H9 (cell line): ENCODE measurements at regions not wholly inside any gene's neighbourhood (a gene's known extent, or its start where the extent isn't known, plus 50 kb on each side); places are given as distances from the start of the nearest gene placed in this dataset.
A peak's percentile ranks its signal among the peaks of the same experiment; 100 is the strongest.
"Not testable (repeated sequence)": the region's sequence is repeated elsewhere in the genome, so short reads cannot be mapped to it uniquely, and the experiment has no call there.

Experiments used
- DNase-seq: peaks from one replicate; pipeline ENCODE4 v3.0.0-alpha.2; 2017
- H2AFZ ChIP-seq: one replicate; pipeline ENCODE4 v1.6.1; 2013; ENCODE audit warnings: mild to moderate bottlenecking, low read length, control low read depth, moderate library complexity
- H2AK5ac ChIP-seq: 2 replicates; pipeline ENCODE4 v1.6.1; 2013; ENCODE audit warnings: low read length, control low read depth, mixed read lengths; ENCODE audit not compliant: insufficient read length
- H2BK120ac ChIP-seq: one replicate; pipeline ENCODE4 v1.6.1; 2013; ENCODE audit warnings: low read depth, mild to moderate bottlenecking, low read length, control low read depth, inconsistent platforms; ENCODE audit not compliant: poor library complexity, severe bottlenecking
- H2BK12ac ChIP-seq: 2 replicates; pipeline ENCODE4 v1.6.1; 2013; ENCODE audit warnings: low read length, control low read depth, mixed read lengths, low read depth; ENCODE audit not compliant: insufficient read length
- H2BK15ac ChIP-seq: 2 replicates; pipeline ENCODE4 v1.6.1; 2013; ENCODE audit warnings: low read depth, low read length, control low read depth
- H2BK20ac ChIP-seq: one replicate; pipeline ENCODE4 v1.6.1; 2013; ENCODE audit warnings: low read depth, mild to moderate bottlenecking, low read length, control low read depth, inconsistent platforms; ENCODE audit not compliant: poor library complexity, severe bottlenecking
- H2BK5ac ChIP-seq: 2 replicates; pipeline ENCODE4 v1.6.1; 2013; ENCODE audit warnings: low read length, control low read depth, mixed read lengths; ENCODE audit not compliant: insufficient read length
- H3K14ac ChIP-seq: 2 replicates; pipeline ENCODE4 v1.6.1; 2013; ENCODE audit warnings: low read length, control low read depth; ENCODE audit not compliant: insufficient read depth
- H3K18ac ChIP-seq: 2 replicates; pipeline ENCODE4 v1.6.1; 2013; ENCODE audit warnings: low read depth, mild to moderate bottlenecking, mixed read lengths, low read length, control low read depth; ENCODE audit not compliant: insufficient read length
- H3K23ac ChIP-seq: 2 replicates; pipeline ENCODE4 v1.6.1; 2013; ENCODE audit warnings: low read length, control low read depth, mixed read lengths, low read depth; ENCODE audit not compliant: insufficient read length
- H3K23me2 ChIP-seq: 2 replicates; pipeline ENCODE4 v1.6.1; 2013; ENCODE audit warnings: low read depth, mild to moderate bottlenecking, mixed read lengths, low read length, control low read depth; ENCODE audit not compliant: insufficient read length, poor library complexity, severe bottlenecking
- H3K27ac ChIP-seq: 2 replicates; pipeline ENCODE4 v1.5.1; 2013; ENCODE audit warnings: low read length, control low read depth, mixed read lengths, low read depth; ENCODE audit not compliant: insufficient read length
- H3K27me3 ChIP-seq: 2 replicates; pipeline ENCODE4 v1.6.1; 2013; ENCODE audit warnings: low read length, control low read depth, inconsistent platforms; ENCODE audit not compliant: insufficient read depth
- H3K4ac ChIP-seq: 2 replicates; pipeline ENCODE4 v1.6.1; 2013; ENCODE audit warnings: low read depth, mild to moderate bottlenecking, control low read depth, inconsistent platforms, low read length, moderate library complexity
- H3K4me1 ChIP-seq: 2 replicates; pipeline ENCODE4 v1.6.1; 2013; ENCODE audit warnings: low read length, control low read depth, inconsistent platforms; ENCODE audit not compliant: insufficient read depth
- H3K4me2 ChIP-seq: 2 replicates; pipeline ENCODE4 v1.6.1; 2013; ENCODE audit warnings: low read length, control low read depth, mixed read lengths; ENCODE audit not compliant: insufficient read length, insufficient read depth
- H3K56ac ChIP-seq: 2 replicates; pipeline ENCODE4 v1.6.1; 2013; ENCODE audit warnings: low read depth, mild to moderate bottlenecking, mixed read lengths, low read length, control low read depth; ENCODE audit not compliant: insufficient read length
- H3K79me1 ChIP-seq: 2 replicates; pipeline ENCODE4 v1.6.1; 2013; ENCODE audit warnings: low read depth, mild to moderate bottlenecking, moderate library complexity, low read length, control low read depth, inconsistent platforms; ENCODE audit not compliant: insufficient read depth, poor library complexity, severe bottlenecking
- H3K79me2 ChIP-seq: 2 replicates; pipeline ENCODE4 v1.6.1; 2013; ENCODE audit warnings: low read length, control low read depth, inconsistent platforms; ENCODE audit not compliant: insufficient read depth
- H3K9ac ChIP-seq: 2 replicates; pipeline ENCODE4 v1.6.1; 2013; ENCODE audit warnings: low read length, control low read depth, mixed read lengths; ENCODE audit not compliant: insufficient read length; ENCODE audit errors: extremely low read depth
- H3K9me3 ChIP-seq: one replicate; pipeline ENCODE4 v1.6.1; 2013; ENCODE audit warnings: low read depth, low read length, inconsistent platforms; ENCODE audit not compliant: control insufficient read depth
- H3T11ph ChIP-seq: one replicate; pipeline ENCODE4 v1.6.1; 2013; ENCODE audit warnings: mild to moderate bottlenecking, low read length, control low read depth, inconsistent platforms
- H4K20me1 ChIP-seq: one replicate; pipeline ENCODE4 v1.6.1; 2013; ENCODE audit not compliant: control insufficient read depth, insufficient read length, insufficient read depth
- H4K5ac ChIP-seq: 2 replicates; pipeline ENCODE4 v1.6.1; 2013; ENCODE audit warnings: low read depth, mild to moderate bottlenecking, mixed read lengths, low read length, control low read depth; ENCODE audit not compliant: insufficient read length
- H4K8ac ChIP-seq: replicated peaks from 2 replicates; pipeline ENCODE4 v1.6.1; 2013; ENCODE audit warnings: low read length, control low read depth, mixed read lengths, low read depth; ENCODE audit not compliant: insufficient read length
- H4K91ac ChIP-seq: 2 replicates; pipeline ENCODE4 v1.6.1; 2013; ENCODE audit warnings: low read depth, mild to moderate bottlenecking, moderate library complexity, mixed read lengths, low read length, control low read depth; ENCODE audit not compliant: insufficient read length
- H3K27ac Mint-ChIP-seq, 3 experiments: 2 replicates in 2 of 3; 3 replicates in 1 of 3; pipeline ENCODE4 v1.8.0; 2020 to 2021; ENCODE audit warnings: mixed read lengths in 3 of 3, mild to moderate bottlenecking in 1 of 3, moderate library complexity in 1 of 3
- H3K27me3 Mint-ChIP-seq: 2 replicates; pipeline ENCODE4 v1.8.0; 2021; ENCODE audit warnings: low read depth, mild to moderate bottlenecking, moderate library complexity, mixed read lengths
- H3K36me3 Mint-ChIP-seq, 3 experiments: 2 replicates in 2 of 3; 3 replicates in 1 of 3; pipeline ENCODE4 v1.8.0; 2020 to 2021; ENCODE audit warnings: low read depth in 3 of 3, mixed read lengths in 3 of 3; ENCODE audit not compliant: insufficient read depth in 1 of 3
- H3K4me1 Mint-ChIP-seq, 2 experiments: 2 replicates each; pipeline ENCODE4 v1.8.0; 2020; ENCODE audit warnings: mixed read lengths in 2 of 2
- H3K4me3 Mint-ChIP-seq, 2 experiments: 2 replicates in 1 of 2; 3 replicates in 1 of 2; pipeline ENCODE4 v1.8.0; 2020 to 2021; ENCODE audit warnings: mild to moderate bottlenecking in 2 of 2, mixed read lengths in 2 of 2, moderate library complexity in 1 of 2
- H3K9me3 Mint-ChIP-seq, 2 experiments: 2 replicates in 1 of 2; 3 replicates in 1 of 2; pipeline ENCODE4 v1.8.0; 2020; ENCODE audit warnings: mild to moderate bottlenecking in 2 of 2, mixed read lengths in 2 of 2, moderate library complexity in 1 of 2
- CTCF ChIP-seq: fragments of 200-600 bp; sonication (generic); conservative IDR thresholded peaks from 3 replicates; pipeline ENCODE4 v1.8.0; 2021; ENCODE audit warnings: antibody characterized with exemption, mild to moderate bottlenecking
- WGBS: extraction: QIAGEN DNeasy Blood & Tissue Kit; methylation state at CpG from one replicate; pipeline ENCODE4 v1.1.7; 2013; ENCODE audit warnings: missing lambda C conversion rate, low lambda C conversion rate, mixed read lengths; ENCODE audit not compliant: insufficient read length; ENCODE audit errors: extremely low coverage; 5-methylcytosine and 5-hydroxymethylcytosine counted together

- Mint-ChIP-seq H3K4me1 (no peaks in the 10 kb centered on the region), H3K36me3 (no peaks in the 10 kb centered on the region; a peak in 1 of 7 replicates), H3K27ac (no peak overlapping the region), H3K27me3 (no peaks in the 10 kb centered on the region), H3K9me3 (peaks cover 3 to 5% of the 10 kb centered on the region in 2 experiments; a peak in 4 of 5 replicates), H3K4me3 (no peak overlapping the region)
- H3T11ph ChIP-seq: no peak overlapping the region
- H3K79me2 ChIP-seq: no peaks in the 10 kb centered on the region
- no peaks in the 10 kb centered on the region for H3K23me2 ChIP-seq
- H3K14ac ChIP-seq: no peak overlapping the region
- H3K23ac ChIP-seq: no peak overlapping the region
- no peak overlapping the region for H3K9ac ChIP-seq
- H2BK120ac ChIP-seq: no peak overlapping the region
- no peak overlapping the region for H4K8ac ChIP-seq
- no peak overlapping the region for H2BK20ac ChIP-seq
- no peak for DNase-seq
- no peak overlapping the region for H4K5ac ChIP-seq
- H3K79me1 ChIP-seq: no peaks in the 10 kb centered on the region
- H2BK5ac ChIP-seq: no peak overlapping the region
- H2AFZ ChIP-seq: no peak overlapping the region
- peak; percentile 72 for TF ChIP-seq CTCF
- no peaks in the 10 kb centered on the region for H4K20me1 ChIP-seq
- no CpG with 5 or more reads among the region's 1 CpG for WGBS
- no peak overlapping the region for H3K4ac ChIP-seq
- H3K9me3 ChIP-seq: no peaks in the 10 kb centered on the region
- no peak overlapping the region for H3K4me2 ChIP-seq
- H3K27ac ChIP-seq: no peak overlapping the region
- no peaks in the 10 kb centered on the region for H3K27me3 ChIP-seq
- no peaks in the 10 kb centered on the region for H3K4me1 ChIP-seq
- no peak overlapping the region for H3K56ac ChIP-seq
- no peak overlapping the region for H4K91ac ChIP-seq
- no peak overlapping the region for H2BK12ac ChIP-seq
- H2BK15ac ChIP-seq: no peak overlapping the region
- H2AK5ac ChIP-seq: no peak overlapping the region
- H3K18ac ChIP-seq: no peak overlapping the region
Observed at GRCh38 chr5:53170746-53171349, 61.3 kb upstream of the MOCS2 start.

GRCh38 chr5:53172073-53172472 lies 62.5 kb upstream of the MOCS2 start:
- not testable (repeated sequence) for H2BK12ac ChIP-seq, H3K4me1 ChIP-seq, H3T11ph ChIP-seq, H4K20me1 ChIP-seq, H2BK15ac ChIP-seq, DNase-seq, H3K23ac ChIP-seq, H4K8ac ChIP-seq, H3K27ac ChIP-seq, H3K9me3 ChIP-seq, H4K91ac ChIP-seq, H3K9ac ChIP-seq, H3K9me3 Mint-ChIP-seq, H3K4ac ChIP-seq, H3K23me2 ChIP-seq, H3K18ac ChIP-seq, H4K5ac ChIP-seq, H3K14ac ChIP-seq, H3K36me3 Mint-ChIP-seq, H2AFZ ChIP-seq, H3K27me3 ChIP-seq, H3K56ac ChIP-seq, H3K4me3 Mint-ChIP-seq, H3K27me3 Mint-ChIP-seq, H2BK5ac ChIP-seq, H2AK5ac ChIP-seq, H3K79me2 ChIP-seq, H2BK20ac ChIP-seq, H3K4me1 Mint-ChIP-seq, H3K4me2 ChIP-seq, H3K79me1 ChIP-seq, H2BK120ac ChIP-seq
- H3K27ac Mint-ChIP-seq: peak overlapping the region in 1 of 3 experiments; percentile 55; a peak in 1 of 7 replicates
